Activated T-cell treated with anti-CD3 and anti-CD28 coated beads for 48 hours (primary cell): ENCODE measurements at regions not wholly inside any gene's neighbourhood (a gene's known extent, or its start where the extent isn't known, plus 50 kb on each side); places are given as distances from the start of the nearest gene placed in this dataset.
"Not testable (repeated sequence)": the region's sequence is repeated elsewhere in the genome, so short reads cannot be mapped to it uniquely, and the experiment has no call there.

Experiments
- DNase-seq: peaks from one replicate; pipeline ENCODE4 v3.0.0-alpha.2; 2020; ENCODE audit warnings: low read depth

- DNase-seq: no peak
These were observed 106.7 kb upstream of the SNRPN start for GRCh38 chr15:24848050-24848449.

GRCh38 chr15:24856397-24857390, 98.1 kb upstream of the SNRPN start:
- DNase-seq: no peak

GRCh38 chr15:24857763-24858162, 97.0 kb upstream of the SNRPN start:
- DNase-seq: no peak

- not testable (repeated sequence) for DNase-seq
These were observed 96.6 kb upstream of the SNRPN start for GRCh38 chr15:24858183-24858582.

- no peak for DNase-seq
These were observed 95.8 kb upstream of the SNRPN start for GRCh38 chr15:24858737-24859601.

GRCh38 chr15:24861014-24861690, 93.6 kb upstream of the SNRPN start:
- no peak for DNase-seq

- DNase-seq: no peak
These were observed 91.9 kb upstream of the SNRPN start for GRCh38 chr15:24862726-24863521.

- DNase-seq: no peak
These were observed 89.5 kb upstream of the SNRPN start for GRCh38 chr15:24865303-24865702.

- DNase-seq: no peak
These were observed 77.6 kb upstream of the SNRPN start for GRCh38 chr15:24877174-24877573.

GRCh38 chr15:24878153-24878552, 76.6 kb upstream of the SNRPN start:
- peak; percentile 0 for DNase-seq

GRCh38 chr15:24879492-24879891, 75.3 kb upstream of the SNRPN start:
- no peak for DNase-seq

GRCh38 chr15:24880663-24881062, 74.1 kb upstream of the SNRPN start:
- no peak for DNase-seq

- DNase-seq: no peak
These were observed 68.2 kb upstream of the SNRPN start for GRCh38 chr15:24886538-24886937.

GRCh38 chr15:24898715-24899272, 56.0 kb upstream of the SNRPN start:
- DNase-seq: no peak

GRCh38 chr15:24899367-24899766, 55.4 kb upstream of the SNRPN start:
- no peak for DNase-seq

- no peak for DNase-seq
These were observed 55.0 kb upstream of the SNRPN start for GRCh38 chr15:24899795-24900194.

- DNase-seq: no peak
These were observed 53.4 kb upstream of the SNRPN start for GRCh38 chr15:24901409-24901808.
